HCT116 (cell line): ENCODE measurements at regions not wholly inside any gene's neighbourhood (a gene's known extent, or its start where the extent isn't known, plus 50 kb on each side); places are given as distances from the start of the nearest gene placed in this dataset.

Source experiments
- ATAC-seq: fragments of 200-7000 bp; cut with Tn5 transposase; 2 replicates; pipeline ENCODE4 v1.9.1; 2020; ENCODE audit warnings: mild to moderate bottlenecking, moderate library complexity
- BruUV-seq: library from RNA; stranded (reverse); fragments of 400-500 nt; replicated peaks from 2 replicates; lab custom pipeline; 2021; lab: Mats Ljungman, UMichigan
- CTCF ChIA-PET: fragments of 300-600 bp; sonication (Branson Sonifier 250); formaldehyde crosslinking; loops from one replicate; lab custom pipeline; 2021; ENCODE audit warnings: antibody characterized with exemption; lab: Charles Lee
- POLR2A ChIA-PET: fragments of 300-600, 350-600 bp; sonication (Branson Sonifier 250); formaldehyde crosslinking; loops from one replicate; lab custom pipeline; 2021; ENCODE audit warnings: antibody characterized with exemption; lab: Charles Lee
- RAD21 ChIA-PET, 2 experiments: fragments of 300-600 bp; sonication (Branson Sonifier 250); formaldehyde crosslinking; loops; one replicate each; lab custom pipeline; 2023; ENCODE audit warnings: low total read pairs in 2 of 2; ENCODE audit not compliant: uncharacterized antibody in 2 of 2, unreplicated experiment in 2 of 2, low non-redundant PET in 1 of 2; lab: Charles Lee
- DNase-seq: peaks from one replicate; pipeline ENCODE4 v3.0.0-alpha.2; 2010; ENCODE audit warnings: low read depth, low spot score
- H2AFZ ChIP-seq: fragments of 200-600 bp; shearing (Covaris generic), sonication (generic); 2 replicates; pipeline ENCODE4 v1.6.1; 2017; ENCODE audit warnings: low read depth, mixed run types, mixed read lengths, antibody characterized with exemption, low read length; ENCODE audit not compliant: poor library complexity, severe bottlenecking
- H3K27ac ChIP-seq: 2 replicates; pipeline ENCODE4 v1.5.1; 2012; ENCODE audit warnings: low read depth, low read length
- H3K27me3 ChIP-seq: fragments of 200-600 bp; sonication (generic); 2 replicates; pipeline ENCODE4 v1.6.1; 2016; ENCODE audit warnings: mixed run types, low read length, mixed read lengths; ENCODE audit not compliant: insufficient read depth
- H3K36me3 ChIP-seq, 2 experiments: fragments of 200-500 bp in 1 of 2; fragments of 200-600 bp in 1 of 2; sonication (Bioruptor generic) in 1 of 2; sonication (generic) in 1 of 2; 2 replicates each; pipeline versions ENCODE4 v1.5.1 to v1.6.1; 2014 to 2016; ENCODE audit warnings: low read length in 2 of 2, inconsistent platforms in 1 of 2, mixed read lengths in 1 of 2, mixed run types in 1 of 2; ENCODE audit not compliant: insufficient read depth in 2 of 2, control insufficient read depth in 1 of 2
- H3K4me1 ChIP-seq, 2 experiments: fragments of 200-600 bp in 1 of 2; sonication (generic) in 1 of 2; 2 replicates each; pipeline versions ENCODE4 v1.5.1 to v1.6.1; 2012 to 2017; ENCODE audit warnings: low read length in 2 of 2, inconsistent platforms in 1 of 2, mild to moderate bottlenecking in 1 of 2, mixed read lengths in 1 of 2, mixed run types in 1 of 2, moderate library complexity in 1 of 2; ENCODE audit not compliant: insufficient read depth in 2 of 2, control insufficient read depth in 1 of 2
- H3K4me2 ChIP-seq: fragments of 200-600 bp; sonication (generic); 2 replicates; pipeline ENCODE4 v1.6.1; 2017; ENCODE audit warnings: mixed run types, low read length, mixed read lengths
- H3K4me3 ChIP-seq, 2 experiments: fragments of 200-600 bp in 1 of 2; sonication (generic) in 1 of 2; replicated peaks in 1 of 2; 2 replicates each; pipeline ENCODE4 v1.5.1; 2011 to 2016; ENCODE audit warnings: low read length in 2 of 2, control low read depth in 1 of 2, low read depth in 1 of 2, mild to moderate bottlenecking in 1 of 2, mixed read lengths in 1 of 2, mixed run types in 1 of 2
- H3K79me2 ChIP-seq: fragments of 200-600 bp; sonication (generic); 2 replicates; pipeline ENCODE4 v1.6.1; 2017; ENCODE audit warnings: mild to moderate bottlenecking, mixed run types, low read length, moderate library complexity, mixed read lengths; ENCODE audit not compliant: insufficient read depth
- H3K9ac ChIP-seq: fragments of 200-600 bp; sonication (generic); 2 replicates; pipeline ENCODE4 v1.6.1; 2016; ENCODE audit warnings: low read length, mixed read lengths
- H3K9me2 ChIP-seq: fragments of 200-600 bp; sonication (generic), shearing (Covaris generic); 2 replicates; pipeline ENCODE4 v1.6.1; 2017; ENCODE audit warnings: mixed run types, mild to moderate bottlenecking, moderate library complexity; ENCODE audit not compliant: insufficient read depth
- H3K9me3 ChIP-seq, 2 experiments: fragments of 200-500 bp in 1 of 2; fragments of 200-600 bp in 1 of 2; sonication (Bioruptor generic) in 1 of 2; sonication (generic) in 1 of 2; 2 replicates each; pipeline ENCODE4 v1.6.1; 2014 to 2017; ENCODE audit warnings: low read length in 2 of 2, mixed read lengths in 2 of 2, inconsistent platforms in 1 of 2, low read depth in 1 of 2, mild to moderate bottlenecking in 1 of 2, mixed run types in 1 of 2, moderate library complexity in 1 of 2; ENCODE audit not compliant: control insufficient read depth in 1 of 2, insufficient read depth in 1 of 2
- H4K20me1 ChIP-seq: fragments of 200-600 bp; sonication (generic), shearing (Covaris generic); 2 replicates; pipeline ENCODE4 v1.6.1; 2017; ENCODE audit warnings: mixed run types, mild to moderate bottlenecking, moderate library complexity; ENCODE audit not compliant: insufficient read depth
- CEBPB ChIP-seq: IDR thresholded peaks from 2 replicates; pipeline ENCODE4 v1.6.1; 2012; ENCODE audit warnings: low read depth
- EGR1 ChIP-seq: IDR thresholded peaks from 2 replicates; pipeline ENCODE4 v1.6.1; 2012; ENCODE audit warnings: low read depth
- ELF1 ChIP-seq: IDR thresholded peaks from 2 replicates; pipeline ENCODE4 v1.6.1; 2012; ENCODE audit warnings: low read depth, borderline replicate concordance
- EZH2 ChIP-seq: fragments of 200-600 bp; sonication (generic); IDR thresholded peaks from 2 replicates; pipeline ENCODE4 v1.6.1; 2017; ENCODE audit warnings: antibody characterized with exemption, mixed run types
- FOSL1 ChIP-seq: IDR thresholded peaks from 2 replicates; pipeline ENCODE4 v1.6.1; 2012; ENCODE audit warnings: low read depth
- POLR2A ChIP-seq: IDR thresholded peaks from 2 replicates; pipeline ENCODE4 v1.7.0; 2011; ENCODE audit warnings: borderline replicate concordance; ENCODE audit not compliant: insufficient read depth, insufficient read length; ENCODE audit errors: extremely low read depth
- POLR2AphosphoS5 ChIP-seq: IDR thresholded peaks from 2 replicates; pipeline ENCODE4 v1.6.1; 2011; ENCODE audit warnings: mild to moderate bottlenecking, low read depth, low read length, moderate library complexity
- SIN3A ChIP-seq: IDR thresholded peaks from 2 replicates; pipeline ENCODE4 v1.6.1; 2012; ENCODE audit warnings: low read depth
- SP1 ChIP-seq: IDR thresholded peaks from 2 replicates; pipeline ENCODE4 v1.6.1; 2012; ENCODE audit warnings: low read depth
- SRF ChIP-seq: IDR thresholded peaks from 2 replicates; pipeline ENCODE4 v1.6.1; 2012; ENCODE audit warnings: low read depth
- TCF7L2 ChIP-seq: IDR thresholded peaks from 2 replicates; pipeline ENCODE4 v1.7.0; 2011; ENCODE audit warnings: borderline replicate concordance, inconsistent platforms; ENCODE audit not compliant: insufficient read depth, insufficient read length; ENCODE audit errors: extremely low read depth
- YY1 ChIP-seq: IDR thresholded peaks from 2 replicates; pipeline ENCODE4 v1.6.1; 2011; ENCODE audit warnings: low read length, low read depth, moderate library complexity, mild to moderate bottlenecking; ENCODE audit not compliant: insufficient replicate concordance; ENCODE audit errors: extremely low read depth
- ZFX ChIP-seq: fragments of 450-650 bp; IDR thresholded peaks from 2 replicates; pipeline ENCODE4 v1.6.1; 2017
- intact Hi-C: fragments of 100-400 bp; cut with micrococcal nuclease; formaldehyde crosslinking; loops from 2 replicates; pipeline ENCODE4 v1.10.0; 2022
- TF ChIP-seq, protein P1 (sequence below): IDR thresholded peaks from 2 replicates; pipeline ENCODE4 v1.6.1; 2012
- TF ChIP-seq, protein P2 (sequence below): IDR thresholded peaks from 2 replicates; pipeline ENCODE4 v1.6.1; 2012
- TF ChIP-seq, protein P3 (sequence below): IDR thresholded peaks from 2 replicates; pipeline ENCODE4 v1.6.1; 2012; ENCODE audit warnings: low read depth

DNA sequence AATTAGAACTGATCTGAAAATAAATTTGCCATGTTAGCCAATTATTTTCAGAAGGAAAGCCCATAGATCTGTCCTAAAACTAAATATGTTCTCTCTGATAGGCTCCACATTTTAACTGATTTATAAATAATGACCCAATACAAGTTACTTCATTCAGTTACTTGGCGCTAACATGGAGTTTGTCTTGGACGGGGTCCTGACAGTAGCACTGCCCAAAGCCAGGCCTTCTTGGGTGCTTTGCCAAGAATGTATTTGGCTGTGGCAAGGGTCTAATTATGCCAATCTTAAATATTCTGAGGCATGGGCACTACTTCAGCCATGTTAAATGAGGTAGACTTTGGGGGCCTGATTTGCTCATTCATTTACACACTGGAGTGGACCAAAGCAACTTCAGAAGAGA lies 135.0 kb upstream of the PKDCC start:
- ChIA-PET CTCF (no interaction called here), RAD21 (no interaction called here), POLR2A (no interaction called here)
- H3K9me3 ChIP-seq = no peaks in the 10 kb centered on the region
- H2AFZ ChIP-seq = no peak overlapping the region
- no peak overlapping the region for H3K4me2 ChIP-seq
- no peak overlapping the region for H3K4me3 ChIP-seq
- H3K9ac ChIP-seq = no peak overlapping the region
- ATAC-seq = no peak
- DNase-seq = no peak
- H3K36me3 ChIP-seq = no peaks in the 10 kb centered on the region
- intact Hi-C loops = no loop called here
- no peaks in the 10 kb centered on the region for H3K9me2 ChIP-seq
- no peak for TF ChIP-seq ELF1
- TF ChIP-seq, protein P1, sequence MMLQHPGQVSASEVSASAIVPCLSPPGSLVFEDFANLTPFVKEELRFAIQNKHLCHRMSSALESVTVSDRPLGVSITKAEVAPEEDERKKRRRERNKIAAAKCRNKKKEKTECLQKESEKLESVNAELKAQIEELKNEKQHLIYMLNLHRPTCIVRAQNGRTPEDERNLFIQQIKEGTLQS = no peak
- TF ChIP-seq POLR2A = no peak
- TF ChIP-seq SRF = no peak
- TF ChIP-seq TCF7L2 = no peak
- no peak for TF ChIP-seq FOSL1
- TF ChIP-seq, protein P2, sequence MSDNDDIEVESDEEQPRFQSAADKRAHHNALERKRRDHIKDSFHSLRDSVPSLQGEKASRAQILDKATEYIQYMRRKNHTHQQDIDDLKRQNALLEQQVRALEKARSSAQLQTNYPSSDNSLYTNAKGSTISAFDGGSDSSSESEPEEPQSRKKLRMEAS = no peak
- no peak for TF ChIP-seq YY1
- TF ChIP-seq EZH2 = no peak
- TF ChIP-seq SIN3A = no peak
- TF ChIP-seq, protein P3, sequence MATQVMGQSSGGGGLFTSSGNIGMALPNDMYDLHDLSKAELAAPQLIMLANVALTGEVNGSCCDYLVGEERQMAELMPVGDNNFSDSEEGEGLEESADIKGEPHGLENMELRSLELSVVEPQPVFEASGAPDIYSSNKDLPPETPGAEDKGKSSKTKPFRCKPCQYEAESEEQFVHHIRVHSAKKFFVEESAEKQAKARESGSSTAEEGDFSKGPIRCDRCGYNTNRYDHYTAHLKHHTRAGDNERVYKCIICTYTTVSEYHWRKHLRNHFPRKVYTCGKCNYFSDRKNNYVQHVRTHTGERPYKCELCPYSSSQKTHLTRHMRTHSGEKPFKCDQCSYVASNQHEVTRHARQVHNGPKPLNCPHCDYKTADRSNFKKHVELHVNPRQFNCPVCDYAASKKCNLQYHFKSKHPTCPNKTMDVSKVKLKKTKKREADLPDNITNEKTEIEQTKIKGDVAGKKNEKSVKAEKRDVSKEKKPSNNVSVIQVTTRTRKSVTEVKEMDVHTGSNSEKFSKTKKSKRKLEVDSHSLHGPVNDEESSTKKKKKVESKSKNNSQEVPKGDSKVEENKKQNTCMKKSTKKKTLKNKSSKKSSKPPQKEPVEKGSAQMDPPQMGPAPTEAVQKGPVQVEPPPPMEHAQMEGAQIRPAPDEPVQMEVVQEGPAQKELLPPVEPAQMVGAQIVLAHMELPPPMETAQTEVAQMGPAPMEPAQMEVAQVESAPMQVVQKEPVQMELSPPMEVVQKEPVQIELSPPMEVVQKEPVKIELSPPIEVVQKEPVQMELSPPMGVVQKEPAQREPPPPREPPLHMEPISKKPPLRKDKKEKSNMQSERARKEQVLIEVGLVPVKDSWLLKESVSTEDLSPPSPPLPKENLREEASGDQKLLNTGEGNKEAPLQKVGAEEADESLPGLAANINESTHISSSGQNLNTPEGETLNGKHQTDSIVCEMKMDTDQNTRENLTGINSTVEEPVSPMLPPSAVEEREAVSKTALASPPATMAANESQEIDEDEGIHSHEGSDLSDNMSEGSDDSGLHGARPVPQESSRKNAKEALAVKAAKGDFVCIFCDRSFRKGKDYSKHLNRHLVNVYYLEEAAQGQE = no peak
- TF ChIP-seq ZFX = no peak
- no peak for TF ChIP-seq POLR2AphosphoS5
- TF ChIP-seq EGR1 = no peak
- TF ChIP-seq CEBPB = no peak
- no peak for TF ChIP-seq SP1
- no peaks in the 10 kb centered on the region for H3K27me3 ChIP-seq
- BruUV-seq = no TSS peak
- peaks cover 0 to 6% of the 10 kb centered on the region in 2 experiments; a peak in 1 of 4 replicates for H3K4me1 ChIP-seq
- no peak overlapping the region for H3K27ac ChIP-seq
- no peaks in the 10 kb centered on the region for H4K20me1 ChIP-seq
- H3K79me2 ChIP-seq = no peaks in the 10 kb centered on the region
